NCI-H82 treated with DMSO at 0.1 percent for 48 hours (cell line): ENCODE measurements at regions not wholly inside any gene's neighbourhood (a gene's known extent, or its start where the extent isn't known, plus 50 kb on each side); places are given as distances from the start of the nearest gene placed in this dataset.

Experiments
- DNase-seq: peaks from one replicate; lab custom pipeline; 2025; ENCODE audit not compliant: unreplicated experiment; lab: John Stamatoyannopoulos, UW

GRCh38 chr3:150269526-150269925 is 138.6 kb upstream of the TSC22D2 start:
- DNase-seq: no peak

DNA sequence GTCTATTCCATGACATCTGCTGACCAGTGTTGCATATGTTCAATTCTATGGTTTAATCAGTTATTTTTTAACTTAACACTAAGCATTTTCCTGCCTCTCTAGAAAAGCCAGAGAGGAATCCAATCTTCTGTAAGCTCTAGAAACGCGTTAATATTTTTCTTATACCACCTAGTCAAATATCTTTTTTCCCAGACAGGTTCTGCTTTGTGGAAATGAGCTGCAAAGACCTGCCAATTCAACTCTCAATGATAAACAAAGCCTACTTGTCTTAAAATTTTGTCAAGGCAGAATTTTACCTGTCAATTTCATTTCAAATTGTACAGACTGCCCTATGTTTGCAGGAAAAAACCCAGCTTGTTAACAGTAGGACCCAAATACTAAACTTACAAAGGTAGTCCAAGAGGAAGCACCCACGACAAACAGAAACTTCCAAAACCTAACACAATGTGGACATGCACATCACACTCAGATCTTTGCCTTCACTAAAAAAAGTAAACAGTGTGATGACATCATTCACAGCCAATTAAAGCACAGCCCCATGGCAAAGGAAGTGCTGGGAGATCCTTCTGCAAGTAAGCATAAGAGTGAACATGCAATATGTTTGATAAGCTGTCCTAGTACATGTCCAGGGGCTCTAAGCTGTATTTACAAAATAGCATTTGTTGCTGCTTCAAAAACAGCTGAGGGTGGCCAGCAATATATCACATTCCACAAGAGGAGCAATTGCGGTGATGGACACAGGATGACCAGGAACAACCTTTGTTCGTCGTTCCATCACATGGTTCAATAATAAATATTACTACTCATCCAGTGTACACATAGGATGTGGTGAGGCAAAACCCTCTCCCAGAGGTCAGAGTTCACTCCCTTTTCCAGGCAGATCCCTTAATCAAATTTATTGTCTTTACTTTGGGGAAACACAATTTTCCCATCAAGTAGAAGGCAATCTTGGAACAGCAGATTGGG is 139.4 kb upstream of the TSC22D2 start:
- no peak for DNase-seq

- no peak for DNase-seq
Measured at GRCh38 chr3:150267288-150267687, 140.8 kb upstream of the TSC22D2 start.

GRCh38 chr3:150265305-150265704 is 142.8 kb upstream of the TSC22D2 start:
- DNase-seq: no peak

- DNase-seq: no peak
Measured at GRCh38 chr3:150264561-150265279, 143.4 kb upstream of the TSC22D2 start.

DNA sequence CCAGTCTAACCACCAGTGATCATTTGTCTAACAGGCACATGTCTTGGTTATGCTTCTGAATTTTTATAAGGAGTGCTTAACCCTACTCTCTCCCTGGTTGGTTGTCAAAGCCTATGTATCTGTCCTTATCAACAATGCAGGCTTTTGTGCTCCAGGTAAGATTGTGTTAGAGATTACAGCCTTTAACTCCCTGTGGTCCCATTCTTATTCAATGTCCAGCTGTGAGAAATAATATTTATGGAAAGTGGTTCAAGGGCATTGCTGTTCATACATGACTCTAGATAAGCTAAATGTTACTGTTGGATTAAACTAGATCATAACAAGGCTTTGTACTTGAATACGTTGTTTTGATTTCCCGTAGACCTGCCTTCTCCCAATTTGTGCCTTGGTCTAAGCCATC is 146.1 kb upstream of the TSC22D2 start:
- no peak for DNase-seq

GRCh38 chr3:150261418-150261817 is 146.7 kb upstream of the TSC22D2 start:
- DNase-seq: no peak

- no peak for DNase-seq
Measured at GRCh38 chr3:150260398-150260710, 147.7 kb upstream of the TSC22D2 start.

DNA sequence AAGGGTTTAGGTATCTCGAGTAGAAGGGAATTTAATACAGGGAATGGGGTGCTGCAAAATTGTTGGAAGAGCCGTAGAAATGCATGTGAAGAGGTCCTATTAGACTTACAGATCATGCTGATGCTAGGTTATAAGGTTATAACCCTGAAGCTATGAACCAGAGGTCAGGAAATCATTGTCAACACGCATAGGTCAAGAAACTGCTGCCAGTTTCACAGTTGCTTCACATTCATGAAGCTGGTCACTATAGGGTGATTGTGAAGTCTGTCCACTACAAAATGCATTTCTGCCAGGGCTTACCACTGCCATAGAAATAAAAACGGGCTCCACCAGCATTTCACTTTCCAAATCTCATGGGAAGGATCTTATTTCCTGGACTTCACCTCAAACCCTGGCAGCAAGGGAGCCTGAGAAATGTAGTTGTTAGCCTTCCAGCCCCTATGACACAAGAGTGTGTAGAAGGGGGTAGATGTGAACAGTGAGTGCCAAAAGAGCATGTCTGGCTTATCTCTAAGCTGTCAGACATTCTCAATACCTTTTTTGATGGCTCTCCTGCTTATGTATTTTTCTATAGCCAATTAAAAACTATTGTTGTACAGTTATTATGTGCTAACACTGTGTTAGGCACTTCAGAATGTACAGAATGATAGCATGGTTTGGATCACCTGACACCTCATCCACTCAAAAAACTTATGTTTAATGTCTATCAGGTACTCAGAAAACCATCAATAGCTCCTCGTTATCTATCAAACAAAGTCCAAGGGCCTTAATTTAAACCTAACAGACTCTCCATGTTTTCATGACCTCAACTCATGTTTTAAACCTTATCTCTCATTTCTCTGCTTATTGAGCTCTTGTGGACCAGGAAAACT is 148.3 kb upstream of the TSC22D2 start:
- no peak for DNase-seq

GRCh38 chr3:150256782-150257181 is 151.3 kb upstream of the TSC22D2 start:
- DNase-seq: no peak

DNA sequence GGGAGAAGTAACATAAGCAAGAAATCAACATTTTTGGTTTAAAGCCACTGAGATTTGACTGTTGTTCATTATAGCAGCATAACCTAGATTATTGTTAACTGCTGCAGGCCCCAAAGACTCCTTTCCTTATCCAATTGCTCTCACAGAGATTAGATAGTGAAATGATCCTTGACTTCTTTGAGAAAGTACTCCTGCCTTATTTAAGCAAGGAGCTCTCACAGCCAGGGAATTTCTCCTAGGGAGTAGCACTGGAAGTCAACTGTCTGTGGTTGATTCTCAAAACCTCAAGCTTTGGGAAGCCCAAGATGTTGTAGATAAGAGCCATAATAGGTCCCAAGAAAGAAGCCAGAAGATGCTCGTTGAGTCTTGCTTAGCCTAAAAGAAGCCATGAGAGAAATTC is 151.8 kb upstream of the TSC22D2 start:
- DNase-seq: no peak

- DNase-seq: no peak
Measured at GRCh38 chr3:150255826-150256225, 152.3 kb upstream of the TSC22D2 start.

DNA sequence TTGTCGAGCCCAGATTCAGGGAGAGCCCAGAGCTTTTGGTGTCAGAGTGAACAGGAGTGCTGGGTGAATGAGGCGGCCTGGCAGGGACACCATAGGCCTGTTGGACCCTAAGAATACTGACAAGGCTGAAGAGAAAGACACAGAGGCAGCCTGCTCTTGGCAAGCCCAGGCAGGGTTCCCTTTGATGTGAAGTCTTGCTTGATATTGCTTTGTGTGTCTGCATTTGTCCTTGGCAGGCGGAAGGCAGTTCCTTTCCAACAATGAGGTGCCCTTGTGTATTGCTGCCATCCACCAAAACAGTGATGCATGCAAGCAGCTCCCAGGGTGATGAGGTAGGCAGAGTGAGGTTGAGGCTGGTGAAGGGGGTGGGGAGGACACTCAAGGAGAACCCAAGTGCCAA is 152.7 kb upstream of the TSC22D2 start:
- no peak for DNase-seq

GRCh38 chr3:150254309-150254708 is 153.8 kb upstream of the TSC22D2 start:
- no peak for DNase-seq

GRCh38 chr3:150253622-150254021 is 154.5 kb upstream of the TSC22D2 start:
- DNase-seq: no peak

- DNase-seq: no peak
Measured at GRCh38 chr3:150252462-150252861, 155.6 kb upstream of the TSC22D2 start.

GRCh38 chr3:150251187-150252062 is 156.7 kb upstream of the TSC22D2 start:
- DNase-seq: no peak

GRCh38 chr3:150249779-150250470 is 158.2 kb upstream of the TSC22D2 start:
- DNase-seq: peak; percentile 47

- no peak for DNase-seq
Measured at GRCh38 chr3:150248888-150249681, 159.0 kb upstream of the TSC22D2 start.
